HCT116 (cell line): ENCODE measurements at regions not wholly inside any gene's neighbourhood (a gene's known extent, or its start where the extent isn't known, plus 50 kb on each side); places are given as distances from the start of the nearest gene placed in this dataset.

ENCODE experiments used
- ATAC-seq: fragments of 200-7000 bp; cut with Tn5 transposase; 2 replicates; pipeline ENCODE4 v1.9.1; 2020; ENCODE audit warnings: mild to moderate bottlenecking, moderate library complexity
- BruUV-seq: library from RNA; stranded (reverse); fragments of 400-500 nt; replicated peaks from 2 replicates; lab custom pipeline; 2021; lab: Mats Ljungman, UMichigan
- CTCF ChIA-PET: fragments of 300-600 bp; sonication (Branson Sonifier 250); formaldehyde crosslinking; loops from one replicate; lab custom pipeline; 2021; ENCODE audit warnings: antibody characterized with exemption; lab: Charles Lee
- POLR2A ChIA-PET: fragments of 300-600, 350-600 bp; sonication (Branson Sonifier 250); formaldehyde crosslinking; loops from one replicate; lab custom pipeline; 2021; ENCODE audit warnings: antibody characterized with exemption; lab: Charles Lee
- RAD21 ChIA-PET, 2 experiments: fragments of 300-600 bp; sonication (Branson Sonifier 250); formaldehyde crosslinking; loops; one replicate each; lab custom pipeline; 2023; ENCODE audit warnings: low total read pairs in 2 of 2; ENCODE audit not compliant: uncharacterized antibody in 2 of 2, unreplicated experiment in 2 of 2, low non-redundant PET in 1 of 2; lab: Charles Lee
- DNase-seq: peaks from one replicate; pipeline ENCODE4 v3.0.0-alpha.2; 2010; ENCODE audit warnings: low read depth, low spot score
- H2AFZ ChIP-seq: fragments of 200-600 bp; shearing (Covaris generic), sonication (generic); 2 replicates; pipeline ENCODE4 v1.6.1; 2017; ENCODE audit warnings: low read depth, mixed run types, mixed read lengths, antibody characterized with exemption, low read length; ENCODE audit not compliant: poor library complexity, severe bottlenecking
- H3K27ac ChIP-seq: 2 replicates; pipeline ENCODE4 v1.5.1; 2012; ENCODE audit warnings: low read depth, low read length
- H3K27me3 ChIP-seq: fragments of 200-600 bp; sonication (generic); 2 replicates; pipeline ENCODE4 v1.6.1; 2016; ENCODE audit warnings: mixed run types, low read length, mixed read lengths; ENCODE audit not compliant: insufficient read depth
- H3K36me3 ChIP-seq, 2 experiments: fragments of 200-500 bp in 1 of 2; fragments of 200-600 bp in 1 of 2; sonication (Bioruptor generic) in 1 of 2; sonication (generic) in 1 of 2; 2 replicates each; pipeline versions ENCODE4 v1.5.1 to v1.6.1; 2014 to 2016; ENCODE audit warnings: low read length in 2 of 2, inconsistent platforms in 1 of 2, mixed read lengths in 1 of 2, mixed run types in 1 of 2; ENCODE audit not compliant: insufficient read depth in 2 of 2, control insufficient read depth in 1 of 2
- H3K4me1 ChIP-seq, 2 experiments: fragments of 200-600 bp in 1 of 2; sonication (generic) in 1 of 2; 2 replicates each; pipeline versions ENCODE4 v1.5.1 to v1.6.1; 2012 to 2017; ENCODE audit warnings: low read length in 2 of 2, inconsistent platforms in 1 of 2, mild to moderate bottlenecking in 1 of 2, mixed read lengths in 1 of 2, mixed run types in 1 of 2, moderate library complexity in 1 of 2; ENCODE audit not compliant: insufficient read depth in 2 of 2, control insufficient read depth in 1 of 2
- H3K4me2 ChIP-seq: fragments of 200-600 bp; sonication (generic); 2 replicates; pipeline ENCODE4 v1.6.1; 2017; ENCODE audit warnings: mixed run types, low read length, mixed read lengths
- H3K4me3 ChIP-seq, 2 experiments: fragments of 200-600 bp in 1 of 2; sonication (generic) in 1 of 2; replicated peaks in 1 of 2; 2 replicates each; pipeline ENCODE4 v1.5.1; 2011 to 2016; ENCODE audit warnings: low read length in 2 of 2, control low read depth in 1 of 2, low read depth in 1 of 2, mild to moderate bottlenecking in 1 of 2, mixed read lengths in 1 of 2, mixed run types in 1 of 2
- H3K79me2 ChIP-seq: fragments of 200-600 bp; sonication (generic); 2 replicates; pipeline ENCODE4 v1.6.1; 2017; ENCODE audit warnings: mild to moderate bottlenecking, mixed run types, low read length, moderate library complexity, mixed read lengths; ENCODE audit not compliant: insufficient read depth
- H3K9ac ChIP-seq: fragments of 200-600 bp; sonication (generic); 2 replicates; pipeline ENCODE4 v1.6.1; 2016; ENCODE audit warnings: low read length, mixed read lengths
- H3K9me2 ChIP-seq: fragments of 200-600 bp; sonication (generic), shearing (Covaris generic); 2 replicates; pipeline ENCODE4 v1.6.1; 2017; ENCODE audit warnings: mixed run types, mild to moderate bottlenecking, moderate library complexity; ENCODE audit not compliant: insufficient read depth
- H3K9me3 ChIP-seq, 2 experiments: fragments of 200-500 bp in 1 of 2; fragments of 200-600 bp in 1 of 2; sonication (Bioruptor generic) in 1 of 2; sonication (generic) in 1 of 2; 2 replicates each; pipeline ENCODE4 v1.6.1; 2014 to 2017; ENCODE audit warnings: low read length in 2 of 2, mixed read lengths in 2 of 2, inconsistent platforms in 1 of 2, low read depth in 1 of 2, mild to moderate bottlenecking in 1 of 2, mixed run types in 1 of 2, moderate library complexity in 1 of 2; ENCODE audit not compliant: control insufficient read depth in 1 of 2, insufficient read depth in 1 of 2
- H4K20me1 ChIP-seq: fragments of 200-600 bp; sonication (generic), shearing (Covaris generic); 2 replicates; pipeline ENCODE4 v1.6.1; 2017; ENCODE audit warnings: mixed run types, mild to moderate bottlenecking, moderate library complexity; ENCODE audit not compliant: insufficient read depth
- ATF3 ChIP-seq: IDR thresholded peaks from 2 replicates; pipeline ENCODE4 v1.6.1; 2012
- CBX3 ChIP-seq: IDR thresholded peaks from 2 replicates; pipeline ENCODE4 v1.6.1; 2012; ENCODE audit warnings: low read depth
- CEBPB ChIP-seq: IDR thresholded peaks from 2 replicates; pipeline ENCODE4 v1.6.1; 2012; ENCODE audit warnings: low read depth
- CTCF ChIP-seq, 3 experiments: fragments of 200-600 bp in 1 of 3; sonication (generic) in 1 of 3; IDR thresholded peaks in 2 of 3; conservative IDR thresholded peaks in 1 of 3; 2 replicates each; pipeline ENCODE4 v1.5.1; 2012 to 2017; ENCODE audit warnings: low read depth in 2 of 3, low read length in 2 of 3, antibody characterized with exemption in 1 of 3, borderline replicate concordance in 1 of 3, control low read depth in 1 of 3, mild to moderate bottlenecking in 1 of 3, mixed read lengths in 1 of 3, mixed run types in 1 of 3, moderate library complexity in 1 of 3; ENCODE audit not compliant: insufficient read depth in 1 of 3
- EGR1 ChIP-seq: IDR thresholded peaks from 2 replicates; pipeline ENCODE4 v1.6.1; 2012; ENCODE audit warnings: low read depth
- EZH2phosphoT487 ChIP-seq: fragments of 200-600 bp; IDR thresholded peaks from 2 replicates; pipeline ENCODE4 v1.6.1; 2018; ENCODE audit warnings: antibody characterized with exemption, borderline replicate concordance
- POLR2A ChIP-seq: IDR thresholded peaks from 2 replicates; pipeline ENCODE4 v1.7.0; 2011; ENCODE audit warnings: borderline replicate concordance; ENCODE audit not compliant: insufficient read depth, insufficient read length; ENCODE audit errors: extremely low read depth
- RAD21 ChIP-seq: IDR thresholded peaks from 2 replicates; pipeline ENCODE4 v1.6.1; 2012; ENCODE audit warnings: low read depth, mild to moderate bottlenecking
- SRF ChIP-seq: IDR thresholded peaks from 2 replicates; pipeline ENCODE4 v1.6.1; 2012; ENCODE audit warnings: low read depth
- ZFX ChIP-seq: fragments of 450-650 bp; IDR thresholded peaks from 2 replicates; pipeline ENCODE4 v1.6.1; 2017
- ZNF274 ChIP-seq: fragments of 200-500 bp; sonication (Bioruptor generic); IDR thresholded peaks from 2 replicates; pipeline ENCODE4 v1.6.1; 2014; ENCODE audit warnings: mild to moderate bottlenecking, low read depth, low read length, inconsistent platforms
- intact Hi-C: fragments of 100-400 bp; cut with micrococcal nuclease; formaldehyde crosslinking; loops from 2 replicates; pipeline ENCODE4 v1.10.0; 2022
- TF ChIP-seq, protein P1 (sequence below): IDR thresholded peaks from 2 replicates; pipeline ENCODE4 v1.6.1; 2011; ENCODE audit warnings: mild to moderate bottlenecking, low read length, moderate library complexity; ENCODE audit not compliant: insufficient replicate concordance; ENCODE audit errors: extremely low read depth
- TF ChIP-seq, protein P2 (sequence below): IDR thresholded peaks from 2 replicates; pipeline ENCODE4 v1.6.1; 2012; ENCODE audit warnings: low read depth
- TF ChIP-seq, protein P3 (sequence below): IDR thresholded peaks from 2 replicates; pipeline ENCODE4 v1.6.1; 2012

GRCh38 chr17:33978889-33979288 lies 276.2 kb upstream of the CCL2 start:
- H3K4me2 ChIP-seq = no peak overlapping the region
- H3K9ac ChIP-seq = no peak overlapping the region
- no peaks in the 10 kb centered on the region for H3K36me3 ChIP-seq
- no peaks in the 10 kb centered on the region for H4K20me1 ChIP-seq
- POLR2A ChIA-PET = no interaction called here
- peaks cover 0 to 24% of the 10 kb centered on the region in 2 experiments; a peak in 1 of 4 replicates for H3K9me3 ChIP-seq
- H3K9me2 ChIP-seq = no peaks in the 10 kb centered on the region
- intact Hi-C loops = no loop called here
- CTCF ChIA-PET = no interaction called here
- no TSS peak for BruUV-seq
- DNase-seq (no peak), ATAC-seq (no peak)
- H3K4me3 ChIP-seq = no peak overlapping the region
- RAD21 ChIA-PET = no interaction called here
- H2AFZ ChIP-seq = no peak overlapping the region
- no peaks in the 10 kb centered on the region for H3K4me1 ChIP-seq
- no peaks in the 10 kb centered on the region for H3K79me2 ChIP-seq
- H3K27ac ChIP-seq = no peak overlapping the region
- TF ChIP-seq CBX3 (no peak), ATF3 (no peak), SRF (no peak), ZNF274 (no peak), EGR1 (no peak), CEBPB (no peak)
- TF ChIP-seq, protein P1, sequence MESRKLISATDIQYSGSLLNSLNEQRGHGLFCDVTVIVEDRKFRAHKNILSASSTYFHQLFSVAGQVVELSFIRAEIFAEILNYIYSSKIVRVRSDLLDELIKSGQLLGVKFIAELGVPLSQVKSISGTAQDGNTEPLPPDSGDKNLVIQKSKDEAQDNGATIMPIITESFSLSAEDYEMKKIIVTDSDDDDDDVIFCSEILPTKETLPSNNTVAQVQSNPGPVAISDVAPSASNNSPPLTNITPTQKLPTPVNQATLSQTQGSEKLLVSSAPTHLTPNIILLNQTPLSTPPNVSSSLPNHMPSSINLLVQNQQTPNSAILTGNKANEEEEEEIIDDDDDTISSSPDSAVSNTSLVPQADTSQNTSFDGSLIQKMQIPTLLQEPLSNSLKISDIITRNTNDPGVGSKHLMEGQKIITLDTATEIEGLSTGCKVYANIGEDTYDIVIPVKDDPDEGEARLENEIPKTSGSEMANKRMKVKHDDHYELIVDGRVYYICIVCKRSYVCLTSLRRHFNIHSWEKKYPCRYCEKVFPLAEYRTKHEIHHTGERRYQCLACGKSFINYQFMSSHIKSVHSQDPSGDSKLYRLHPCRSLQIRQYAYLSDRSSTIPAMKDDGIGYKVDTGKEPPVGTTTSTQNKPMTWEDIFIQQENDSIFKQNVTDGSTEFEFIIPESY = no peak
- H3K27me3 ChIP-seq = no peaks in the 10 kb centered on the region

DNA sequence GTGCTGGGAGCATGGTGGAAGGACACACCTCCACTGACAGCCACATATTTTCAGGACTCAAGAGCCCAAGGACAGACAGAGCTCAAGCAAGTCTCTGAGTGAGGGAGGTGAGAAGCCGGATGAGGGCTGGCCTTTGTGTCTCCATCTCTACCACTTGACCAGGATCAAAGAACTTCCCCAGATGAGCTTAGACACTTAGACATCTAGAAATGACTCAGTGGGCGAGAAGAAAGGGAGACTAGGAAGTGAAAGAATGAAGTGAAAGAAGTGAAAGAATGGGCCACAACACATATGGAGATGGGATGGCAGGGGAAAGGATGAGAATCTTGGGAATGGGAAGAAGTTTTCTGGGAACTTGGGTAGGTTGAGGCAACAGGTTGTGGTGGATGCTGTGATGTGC lies 274.9 kb upstream of the CCL2 start:
- no peak overlapping the region for H3K4me3 ChIP-seq
- no peak for DNase-seq
- no peak overlapping the region for H3K9ac ChIP-seq
- no peak overlapping the region for H2AFZ ChIP-seq
- H3K36me3 ChIP-seq = no peaks in the 10 kb centered on the region
- no peaks in the 10 kb centered on the region for H4K20me1 ChIP-seq
- H3K79me2 ChIP-seq = no peaks in the 10 kb centered on the region
- no TSS peak for BruUV-seq
- H3K9me2 ChIP-seq = no peaks in the 10 kb centered on the region
- POLR2A ChIA-PET = no interaction called here
- intact Hi-C loops = no loop called here
- no peaks in the 10 kb centered on the region for H3K4me1 ChIP-seq
- peaks cover 0 to 35% of the 10 kb centered on the region in 2 experiments; a peak in 1 of 4 replicates for H3K9me3 ChIP-seq
- H3K4me2 ChIP-seq = no peak overlapping the region
- H3K27ac ChIP-seq = no peak overlapping the region
- CTCF ChIA-PET = no interaction called here
- RAD21 ChIA-PET = no interaction called here
- H3K27me3 ChIP-seq = no peaks in the 10 kb centered on the region
- no peak for ATAC-seq
- TF ChIP-seq, protein P2, sequence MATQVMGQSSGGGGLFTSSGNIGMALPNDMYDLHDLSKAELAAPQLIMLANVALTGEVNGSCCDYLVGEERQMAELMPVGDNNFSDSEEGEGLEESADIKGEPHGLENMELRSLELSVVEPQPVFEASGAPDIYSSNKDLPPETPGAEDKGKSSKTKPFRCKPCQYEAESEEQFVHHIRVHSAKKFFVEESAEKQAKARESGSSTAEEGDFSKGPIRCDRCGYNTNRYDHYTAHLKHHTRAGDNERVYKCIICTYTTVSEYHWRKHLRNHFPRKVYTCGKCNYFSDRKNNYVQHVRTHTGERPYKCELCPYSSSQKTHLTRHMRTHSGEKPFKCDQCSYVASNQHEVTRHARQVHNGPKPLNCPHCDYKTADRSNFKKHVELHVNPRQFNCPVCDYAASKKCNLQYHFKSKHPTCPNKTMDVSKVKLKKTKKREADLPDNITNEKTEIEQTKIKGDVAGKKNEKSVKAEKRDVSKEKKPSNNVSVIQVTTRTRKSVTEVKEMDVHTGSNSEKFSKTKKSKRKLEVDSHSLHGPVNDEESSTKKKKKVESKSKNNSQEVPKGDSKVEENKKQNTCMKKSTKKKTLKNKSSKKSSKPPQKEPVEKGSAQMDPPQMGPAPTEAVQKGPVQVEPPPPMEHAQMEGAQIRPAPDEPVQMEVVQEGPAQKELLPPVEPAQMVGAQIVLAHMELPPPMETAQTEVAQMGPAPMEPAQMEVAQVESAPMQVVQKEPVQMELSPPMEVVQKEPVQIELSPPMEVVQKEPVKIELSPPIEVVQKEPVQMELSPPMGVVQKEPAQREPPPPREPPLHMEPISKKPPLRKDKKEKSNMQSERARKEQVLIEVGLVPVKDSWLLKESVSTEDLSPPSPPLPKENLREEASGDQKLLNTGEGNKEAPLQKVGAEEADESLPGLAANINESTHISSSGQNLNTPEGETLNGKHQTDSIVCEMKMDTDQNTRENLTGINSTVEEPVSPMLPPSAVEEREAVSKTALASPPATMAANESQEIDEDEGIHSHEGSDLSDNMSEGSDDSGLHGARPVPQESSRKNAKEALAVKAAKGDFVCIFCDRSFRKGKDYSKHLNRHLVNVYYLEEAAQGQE = no peak
- TF ChIP-seq ZFX (no peak), ZNF274 (no peak), SRF (no peak), POLR2A (no peak), RAD21 (no peak), EZH2phosphoT487 (no peak), CTCF (IDR thresholded peaks at IDR 0.05 in 2 of 3, conservative IDR thresholded peaks at IDR 0.05 in 1 of 3; ENCODE audit: borderline replicate concordance in 1 of 3, insufficient read depth in 1 of 3, low read depth in 2 of 3, low read length in 2 of 3) (no peak)
- TF ChIP-seq, protein P3, sequence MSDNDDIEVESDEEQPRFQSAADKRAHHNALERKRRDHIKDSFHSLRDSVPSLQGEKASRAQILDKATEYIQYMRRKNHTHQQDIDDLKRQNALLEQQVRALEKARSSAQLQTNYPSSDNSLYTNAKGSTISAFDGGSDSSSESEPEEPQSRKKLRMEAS = no peak
